NCI-H2196 treated with DMSO at 0.1 percent for 48 hours (cell line): ENCODE measurements at regions not wholly inside any gene's neighbourhood (a gene's known extent, or its start where the extent isn't known, plus 50 kb on each side); places are given as distances from the start of the nearest gene placed in this dataset.
"Not testable (repeated sequence)": the region's sequence is repeated elsewhere in the genome, so short reads cannot be mapped to it uniquely, and the experiment has no call there.

Source experiments
- DNase-seq: peaks from one replicate; lab custom pipeline; 2025; ENCODE audit not compliant: unreplicated experiment; lab: John Stamatoyannopoulos, UW

- DNase-seq, result not testable (repeated sequence)
These were observed 61.4 kb upstream of the HGFAC start for GRCh38 chr4:3380336-3380735.

- DNase-seq, result not testable (repeated sequence)
These were observed 60.6 kb upstream of the HGFAC start for GRCh38 chr4:3381208-3381607.

GRCh38 chr4:3382251-3382650, 59.5 kb upstream of the HGFAC start:
- no peak for DNase-seq

GRCh38 chr4:3384391-3384770, 57.4 kb upstream of the HGFAC start:
- DNase-seq, result no peak

GRCh38 chr4:3384771-3385710, 56.7 kb upstream of the HGFAC start:
- DNase-seq, result no peak

- DNase-seq, result no peak
These were observed 55.9 kb upstream of the HGFAC start for GRCh38 chr4:3385711-3386420.

GRCh38 chr4:3386526-3386925, 55.2 kb upstream of the HGFAC start:
- DNase-seq, result no peak

GRCh38 chr4:3387154-3387942, 54.4 kb upstream of the HGFAC start:
- no peak for DNase-seq

- DNase-seq, result no peak
These were observed 53.8 kb upstream of the HGFAC start for GRCh38 chr4:3387943-3388361.

GRCh38 chr4:3388471-3389232, 53.1 kb upstream of the HGFAC start:
- no peak for DNase-seq

- no peak for DNase-seq
These were observed 52.2 kb upstream of the HGFAC start for GRCh38 chr4:3389233-3390215.

- DNase-seq, result no peak
These were observed 51.4 kb upstream of the HGFAC start for GRCh38 chr4:3390288-3390811.

- DNase-seq, result no peak
These were observed 50.3 kb upstream of the HGFAC start for GRCh38 chr4:3391422-3391821.
